GM23338 (cell line): ENCODE measurements at regions not wholly inside any gene's neighbourhood (a gene's known extent, or its start where the extent isn't known, plus 50 kb on each side); places are given as distances from the start of the nearest gene placed in this dataset.

ENCODE experiments used
- CREB1 ChIP-seq: fragments of 250-450 bp; sonication (Bioruptor Pico); IDR thresholded peaks from 2 replicates; pipeline ENCODE4 v1.5.0; 2020; ENCODE audit warnings: low read depth, mild to moderate bottlenecking, moderate library complexity
- CTCF ChIP-seq, 2 experiments: fragments of 200-600 bp in 1 of 2; sonication (generic) in 1 of 2; conservative IDR thresholded peaks; 2 replicates each; pipeline versions ENCODE4 v1.5.1 to v1.6.1; 2016 to 2017; ENCODE audit warnings: antibody characterized with exemption in 2 of 2, low read depth in 2 of 2, mild to moderate bottlenecking in 2 of 2, moderate library complexity in 1 of 2
- EZH2 ChIP-seq: fragments of 200-600 bp; sonication (generic); IDR thresholded peaks from one replicate; pipeline ENCODE4 v1.8.0; 2017; ENCODE audit warnings: antibody characterized with exemption, mild to moderate bottlenecking, low read depth; ENCODE audit not compliant: unreplicated experiment
- EZH2phosphoT487 ChIP-seq: fragments of 200-600 bp; sonication (generic); IDR thresholded peaks from one replicate; pipeline ENCODE4 v1.8.1; 2018; ENCODE audit warnings: antibody characterized with exemption; ENCODE audit not compliant: unreplicated experiment
- JUNB ChIP-seq: IDR thresholded peaks from one replicate; pipeline ENCODE4 v1.6.1; 2016; ENCODE audit warnings: antibody characterized with exemption; ENCODE audit not compliant: unreplicated experiment
- POLR2AphosphoS5 ChIP-seq: IDR thresholded peaks from 2 replicates; pipeline ENCODE4 v1.6.1; 2016; ENCODE audit warnings: antibody characterized with exemption, low read depth
- STAT1 ChIP-seq: IDR thresholded peaks from one replicate; pipeline ENCODE4 v1.6.1; 2016; ENCODE audit warnings: antibody characterized with exemption; ENCODE audit not compliant: unreplicated experiment
- ZNF114 ChIP-seq: fragments of 250-450 bp; sonication (Bioruptor Pico); IDR thresholded peaks from 2 replicates; pipeline ENCODE4 v1.5.0; 2020; ENCODE audit warnings: mild to moderate bottlenecking, moderate library complexity
- ZNF331 ChIP-seq: fragments of 250-450 bp; sonication (Bioruptor Pico); IDR thresholded peaks from 2 replicates; pipeline ENCODE4 v1.5.0; 2020; ENCODE audit warnings: low read depth, mild to moderate bottlenecking, moderate library complexity
- TF ChIP-seq, protein P1 (sequence below): IDR thresholded peaks from one replicate; pipeline ENCODE4 v1.6.1; 2018; ENCODE audit warnings: antibody characterized with exemption; ENCODE audit not compliant: unreplicated experiment
- TF ChIP-seq, protein P2 (sequence below): IDR thresholded peaks from 2 replicates; pipeline ENCODE4 v1.6.1; 2016; ENCODE audit warnings: antibody characterized with exemption
- TF ChIP-seq, protein P3 (sequence below): fragments of 250-450 bp; sonication (Bioruptor Pico); IDR thresholded peaks from 2 replicates; pipeline ENCODE4 v1.5.0; 2020; ENCODE audit warnings: mild to moderate bottlenecking, moderate library complexity

GRCh38 chr9:11893331-11893730 lies 799.9 kb upstream of the TYRP1 start:
- no peak for TF ChIP-seq POLR2AphosphoS5
- TF ChIP-seq CTCF (conservative IDR thresholded peaks at IDR 0.05; ENCODE audit: low read depth in 2 of 2): no peak
- no peak for TF ChIP-seq EZH2
- TF ChIP-seq, protein P1, sequence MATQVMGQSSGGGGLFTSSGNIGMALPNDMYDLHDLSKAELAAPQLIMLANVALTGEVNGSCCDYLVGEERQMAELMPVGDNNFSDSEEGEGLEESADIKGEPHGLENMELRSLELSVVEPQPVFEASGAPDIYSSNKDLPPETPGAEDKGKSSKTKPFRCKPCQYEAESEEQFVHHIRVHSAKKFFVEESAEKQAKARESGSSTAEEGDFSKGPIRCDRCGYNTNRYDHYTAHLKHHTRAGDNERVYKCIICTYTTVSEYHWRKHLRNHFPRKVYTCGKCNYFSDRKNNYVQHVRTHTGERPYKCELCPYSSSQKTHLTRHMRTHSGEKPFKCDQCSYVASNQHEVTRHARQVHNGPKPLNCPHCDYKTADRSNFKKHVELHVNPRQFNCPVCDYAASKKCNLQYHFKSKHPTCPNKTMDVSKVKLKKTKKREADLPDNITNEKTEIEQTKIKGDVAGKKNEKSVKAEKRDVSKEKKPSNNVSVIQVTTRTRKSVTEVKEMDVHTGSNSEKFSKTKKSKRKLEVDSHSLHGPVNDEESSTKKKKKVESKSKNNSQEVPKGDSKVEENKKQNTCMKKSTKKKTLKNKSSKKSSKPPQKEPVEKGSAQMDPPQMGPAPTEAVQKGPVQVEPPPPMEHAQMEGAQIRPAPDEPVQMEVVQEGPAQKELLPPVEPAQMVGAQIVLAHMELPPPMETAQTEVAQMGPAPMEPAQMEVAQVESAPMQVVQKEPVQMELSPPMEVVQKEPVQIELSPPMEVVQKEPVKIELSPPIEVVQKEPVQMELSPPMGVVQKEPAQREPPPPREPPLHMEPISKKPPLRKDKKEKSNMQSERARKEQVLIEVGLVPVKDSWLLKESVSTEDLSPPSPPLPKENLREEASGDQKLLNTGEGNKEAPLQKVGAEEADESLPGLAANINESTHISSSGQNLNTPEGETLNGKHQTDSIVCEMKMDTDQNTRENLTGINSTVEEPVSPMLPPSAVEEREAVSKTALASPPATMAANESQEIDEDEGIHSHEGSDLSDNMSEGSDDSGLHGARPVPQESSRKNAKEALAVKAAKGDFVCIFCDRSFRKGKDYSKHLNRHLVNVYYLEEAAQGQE: no peak
- TF ChIP-seq, protein P2, sequence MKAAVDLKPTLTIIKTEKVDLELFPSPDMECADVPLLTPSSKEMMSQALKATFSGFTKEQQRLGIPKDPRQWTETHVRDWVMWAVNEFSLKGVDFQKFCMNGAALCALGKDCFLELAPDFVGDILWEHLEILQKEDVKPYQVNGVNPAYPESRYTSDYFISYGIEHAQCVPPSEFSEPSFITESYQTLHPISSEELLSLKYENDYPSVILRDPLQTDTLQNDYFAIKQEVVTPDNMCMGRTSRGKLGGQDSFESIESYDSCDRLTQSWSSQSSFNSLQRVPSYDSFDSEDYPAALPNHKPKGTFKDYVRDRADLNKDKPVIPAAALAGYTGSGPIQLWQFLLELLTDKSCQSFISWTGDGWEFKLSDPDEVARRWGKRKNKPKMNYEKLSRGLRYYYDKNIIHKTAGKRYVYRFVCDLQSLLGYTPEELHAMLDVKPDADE: no peak
- TF ChIP-seq EZH2phosphoT487: no peak
- no peak for TF ChIP-seq ZNF331 (CRISPR knock-in tag)
- no peak for TF ChIP-seq CREB1 (CRISPR knock-in tag)
- TF ChIP-seq JUNB: no peak
- TF ChIP-seq ZNF114 (CRISPR knock-in tag): no peak
- TF ChIP-seq STAT1: no peak
- TF ChIP-seq, protein P3, sequence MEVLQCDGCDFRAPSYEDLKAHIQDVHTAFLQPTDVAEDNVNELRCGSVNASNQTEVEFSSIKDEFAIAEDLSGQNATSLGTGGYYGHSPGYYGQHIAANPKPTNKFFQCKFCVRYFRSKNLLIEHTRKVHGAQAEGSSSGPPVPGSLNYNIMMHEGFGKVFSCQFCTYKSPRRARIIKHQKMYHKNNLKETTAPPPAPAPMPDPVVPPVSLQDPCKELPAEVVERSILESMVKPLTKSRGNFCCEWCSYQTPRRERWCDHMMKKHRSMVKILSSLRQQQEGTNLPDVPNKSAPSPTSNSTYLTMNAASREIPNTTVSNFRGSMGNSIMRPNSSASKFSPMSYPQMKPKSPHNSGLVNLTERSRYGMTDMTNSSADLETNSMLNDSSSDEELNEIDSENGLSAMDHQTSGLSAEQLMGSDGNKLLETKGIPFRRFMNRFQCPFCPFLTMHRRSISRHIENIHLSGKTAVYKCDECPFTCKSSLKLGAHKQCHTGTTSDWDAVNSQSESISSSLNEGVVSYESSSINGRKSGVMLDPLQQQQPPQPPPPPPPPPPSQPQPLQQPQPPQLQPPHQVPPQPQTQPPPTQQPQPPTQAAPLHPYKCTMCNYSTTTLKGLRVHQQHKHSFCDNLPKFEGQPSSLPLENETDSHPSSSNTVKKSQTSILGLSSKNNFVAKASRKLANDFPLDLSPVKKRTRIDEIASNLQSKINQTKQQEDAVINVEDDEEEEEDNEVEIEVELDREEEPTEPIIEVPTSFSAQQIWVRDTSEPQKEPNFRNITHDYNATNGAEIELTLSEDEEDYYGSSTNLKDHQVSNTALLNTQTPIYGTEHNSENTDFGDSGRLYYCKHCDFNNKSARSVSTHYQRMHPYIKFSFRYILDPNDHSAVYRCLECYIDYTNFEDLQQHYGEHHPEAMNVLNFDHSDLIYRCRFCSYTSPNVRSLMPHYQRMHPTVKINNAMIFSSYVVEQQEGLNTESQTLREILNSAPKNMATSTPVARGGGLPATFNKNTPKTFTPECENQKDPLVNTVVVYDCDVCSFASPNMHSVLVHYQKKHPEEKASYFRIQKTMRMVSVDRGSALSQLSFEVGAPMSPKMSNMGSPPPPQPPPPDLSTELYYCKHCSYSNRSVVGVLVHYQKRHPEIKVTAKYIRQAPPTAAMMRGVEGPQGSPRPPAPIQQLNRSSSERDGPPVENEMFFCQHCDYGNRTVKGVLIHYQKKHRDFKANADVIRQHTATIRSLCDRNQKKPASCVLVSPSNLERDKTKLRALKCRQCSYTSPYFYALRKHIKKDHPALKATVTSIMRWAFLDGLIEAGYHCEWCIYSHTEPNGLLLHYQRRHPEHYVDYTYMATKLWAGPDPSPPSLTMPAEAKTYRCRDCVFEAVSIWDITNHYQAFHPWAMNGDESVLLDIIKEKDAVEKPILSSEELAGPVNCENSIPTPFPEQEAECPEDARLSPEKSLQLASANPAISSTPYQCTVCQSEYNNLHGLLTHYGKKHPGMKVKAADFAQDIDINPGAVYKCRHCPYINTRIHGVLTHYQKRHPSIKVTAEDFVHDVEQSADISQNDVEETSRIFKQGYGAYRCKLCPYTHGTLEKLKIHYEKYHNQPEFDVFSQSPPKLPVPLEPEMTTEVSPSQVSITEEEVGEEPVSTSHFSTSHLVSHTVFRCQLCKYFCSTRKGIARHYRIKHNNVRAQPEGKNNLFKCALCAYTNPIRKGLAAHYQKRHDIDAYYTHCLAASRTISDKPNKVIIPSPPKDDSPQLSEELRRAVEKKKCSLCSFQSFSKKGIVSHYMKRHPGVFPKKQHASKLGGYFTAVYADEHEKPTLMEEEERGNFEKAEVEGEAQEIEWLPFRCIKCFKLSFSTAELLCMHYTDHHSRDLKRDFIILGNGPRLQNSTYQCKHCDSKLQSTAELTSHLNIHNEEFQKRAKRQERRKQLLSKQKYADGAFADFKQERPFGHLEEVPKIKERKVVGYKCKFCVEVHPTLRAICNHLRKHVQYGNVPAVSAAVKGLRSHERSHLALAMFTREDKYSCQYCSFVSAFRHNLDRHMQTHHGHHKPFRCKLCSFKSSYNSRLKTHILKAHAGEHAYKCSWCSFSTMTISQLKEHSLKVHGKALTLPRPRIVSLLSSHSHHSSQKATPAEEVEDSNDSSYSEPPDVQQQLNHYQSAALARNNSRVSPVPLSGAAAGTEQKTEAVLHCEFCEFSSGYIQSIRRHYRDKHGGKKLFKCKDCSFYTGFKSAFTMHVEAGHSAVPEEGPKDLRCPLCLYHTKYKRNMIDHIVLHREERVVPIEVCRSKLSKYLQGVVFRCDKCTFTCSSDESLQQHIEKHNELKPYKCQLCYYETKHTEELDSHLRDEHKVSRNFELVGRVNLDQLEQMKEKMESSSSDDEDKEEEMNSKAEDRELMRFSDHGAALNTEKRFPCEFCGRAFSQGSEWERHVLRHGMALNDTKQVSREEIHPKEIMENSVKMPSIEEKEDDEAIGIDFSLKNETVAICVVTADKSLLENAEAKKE (CRISPR knock-in tag): no peak
